ENCODE measurements at regions not wholly inside any gene's neighbourhood (a gene's known extent, or its start where the extent isn't known, plus 50 kb on each side); places are given as distances from the start of the nearest gene placed in this dataset.

- no peak for TF ChIP-seq PATZ1 (CRISPR knock-in tag; IDR thresholded peaks at IDR 0.05; ENCODE audit: borderline replicate concordance)
- no peak for TF ChIP-seq ARNTL (CRISPR knock-in tag; IDR thresholded peaks at IDR 0.05; ENCODE audit: borderline replicate concordance, low read depth)
- no peak for TF ChIP-seq SNAI2 (CRISPR knock-in tag; IDR thresholded peaks at IDR 0.05)
- no peak for TF ChIP-seq TCF4 (CRISPR knock-in tag; IDR thresholded peaks at IDR 0.05; ENCODE audit: borderline replicate concordance)
- TF ChIP-seq ISL1 (CRISPR knock-in tag; IDR thresholded peaks at IDR 0.05): no peak
- no peak for TF ChIP-seq ZFP30 (CRISPR knock-in tag; IDR thresholded peaks at IDR 0.05)
- TF ChIP-seq, protein P1, sequence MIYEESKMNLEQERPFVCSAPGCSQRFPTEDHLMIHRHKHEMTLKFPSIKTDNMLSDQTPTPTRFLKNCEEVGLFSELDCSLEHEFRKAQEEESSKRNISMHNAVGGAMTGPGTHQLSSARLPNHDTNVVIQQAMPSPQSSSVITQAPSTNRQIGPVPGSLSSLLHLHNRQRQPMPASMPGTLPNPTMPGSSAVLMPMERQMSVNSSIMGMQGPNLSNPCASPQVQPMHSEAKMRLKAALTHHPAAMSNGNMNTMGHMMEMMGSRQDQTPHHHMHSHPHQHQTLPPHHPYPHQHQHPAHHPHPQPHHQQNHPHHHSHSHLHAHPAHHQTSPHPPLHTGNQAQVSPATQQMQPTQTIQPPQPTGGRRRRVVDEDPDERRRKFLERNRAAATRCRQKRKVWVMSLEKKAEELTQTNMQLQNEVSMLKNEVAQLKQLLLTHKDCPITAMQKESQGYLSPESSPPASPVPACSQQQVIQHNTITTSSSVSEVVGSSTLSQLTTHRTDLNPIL (CRISPR knock-in tag; IDR thresholded peaks at IDR 0.05; ENCODE audit: low read depth): no peak
- no peak for TF ChIP-seq PPARA (CRISPR knock-in tag; IDR thresholded peaks at IDR 0.05; ENCODE audit: borderline replicate concordance)
- no peak for TF ChIP-seq POU6F1 (CRISPR knock-in tag; IDR thresholded peaks at IDR 0.05; ENCODE audit: borderline replicate concordance, low read depth)
- no peak for TF ChIP-seq ESRRG (CRISPR knock-in tag; IDR thresholded peaks at IDR 0.05)
Observed at GRCh38 chr10:81541517-81541916, 333.5 kb upstream of the NRG3 start.
